GM12874 (cell line): ENCODE measurements at regions not wholly inside any gene's neighbourhood (a gene's known extent, or its start where the extent isn't known, plus 50 kb on each side); places are given as distances from the start of the nearest gene placed in this dataset.

ENCODE experiments used
- CTCF ChIP-seq: IDR thresholded peaks from 2 replicates; pipeline ENCODE4 v1.5.1; 2011; ENCODE audit warnings: low read depth, mild to moderate bottlenecking, control low read depth, low read length, moderate library complexity; ENCODE audit not compliant: insufficient read depth

GRCh38 chr1:96331596-96331995, 390.0 kb upstream of the PTBP2 start:
- no peak for TF ChIP-seq CTCF

DNA sequence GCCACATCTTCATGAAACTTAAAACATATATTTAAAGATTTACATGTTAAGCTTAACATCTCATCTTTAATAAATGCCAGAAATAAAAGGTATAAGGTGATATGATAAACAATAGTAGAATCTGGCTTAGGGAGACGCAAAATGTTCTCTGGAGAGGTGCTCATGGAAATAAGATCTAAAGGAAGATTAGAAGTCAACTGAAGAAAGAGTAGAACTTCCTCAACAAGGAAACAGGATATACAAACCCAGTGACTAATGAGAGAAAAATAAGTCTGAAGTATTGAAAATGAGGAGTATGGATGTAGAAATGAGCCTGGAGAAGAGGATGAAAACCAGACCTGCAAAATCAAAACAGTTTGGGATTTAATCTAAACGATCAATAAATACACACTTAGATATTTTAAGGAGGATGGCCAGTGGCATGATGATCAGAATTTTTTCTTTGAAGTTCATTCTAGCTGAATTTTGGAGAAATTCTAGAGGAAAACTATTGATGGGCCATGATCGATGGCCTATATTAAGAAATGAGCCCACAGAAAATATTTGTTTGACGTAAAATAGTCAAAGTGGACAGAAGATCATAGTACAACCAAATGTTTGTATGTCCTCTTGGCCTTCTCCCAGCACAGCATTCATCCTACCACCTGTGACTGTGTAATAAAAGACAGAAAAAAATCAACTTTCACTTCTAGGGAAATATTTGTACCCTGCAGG, 387.9 kb upstream of the PTBP2 start:
- no peak for TF ChIP-seq CTCF

- no peak for TF ChIP-seq CTCF
Measured at GRCh38 chr1:96334236-96334557, 387.4 kb upstream of the PTBP2 start.

DNA sequence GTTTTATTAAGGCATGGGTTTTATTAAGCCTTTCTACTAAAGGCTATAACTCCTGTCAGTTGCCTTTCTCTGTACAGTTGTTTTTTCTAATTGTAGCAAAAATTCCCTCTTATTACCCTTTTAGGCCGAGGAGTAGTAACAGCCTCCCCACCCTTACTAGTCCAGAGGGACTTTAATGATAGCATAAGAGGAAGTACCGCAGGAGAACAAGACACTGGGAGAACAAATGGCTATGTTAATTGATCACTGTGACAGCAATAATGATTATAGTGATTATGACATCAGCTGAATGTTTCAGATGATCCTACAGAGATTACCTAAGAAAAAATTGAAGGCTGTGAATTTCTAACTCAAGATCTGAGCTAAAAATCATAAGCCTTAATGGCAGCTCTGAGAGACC, 383.0 kb upstream of the PTBP2 start:
- no peak for TF ChIP-seq CTCF

DNA sequence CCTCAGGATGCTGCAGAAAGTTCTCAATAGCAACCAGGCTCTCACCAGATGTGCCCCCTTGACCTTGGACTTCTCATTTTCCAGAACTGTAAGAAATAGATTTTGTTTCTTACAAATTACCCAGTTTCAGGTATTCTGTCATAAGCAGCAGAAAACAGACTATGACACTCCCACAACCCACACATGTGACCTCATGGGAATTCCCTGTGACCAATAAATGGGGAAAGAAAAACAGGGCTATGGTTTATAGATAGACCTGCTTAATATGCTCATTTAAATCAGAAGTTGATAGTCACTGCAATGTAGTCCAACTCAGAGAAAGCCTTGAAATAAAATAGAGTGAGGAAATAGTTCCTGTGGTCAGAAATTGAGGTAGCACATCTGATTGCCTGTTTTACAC, 380.9 kb upstream of the PTBP2 start:
- no peak for TF ChIP-seq CTCF

DNA sequence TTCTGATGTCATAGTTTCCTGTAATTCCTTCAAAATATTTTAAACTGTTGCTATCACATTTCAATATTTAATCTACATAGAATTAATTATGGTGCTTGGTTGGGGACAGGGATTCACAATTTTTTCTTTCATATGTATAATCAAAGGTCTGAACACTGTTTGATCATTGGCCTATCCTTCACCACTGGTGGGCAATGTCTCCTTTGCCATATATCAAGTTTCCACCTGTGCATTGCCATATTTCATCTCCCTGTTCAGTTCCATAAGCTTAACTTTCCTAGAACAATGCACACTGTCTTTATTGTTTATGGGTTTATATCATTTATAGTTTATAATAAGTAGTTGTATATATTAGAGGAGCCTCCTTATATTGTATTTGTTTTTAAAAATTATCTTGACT, 374.9 kb upstream of the PTBP2 start:
- no peak for TF ChIP-seq CTCF

DNA sequence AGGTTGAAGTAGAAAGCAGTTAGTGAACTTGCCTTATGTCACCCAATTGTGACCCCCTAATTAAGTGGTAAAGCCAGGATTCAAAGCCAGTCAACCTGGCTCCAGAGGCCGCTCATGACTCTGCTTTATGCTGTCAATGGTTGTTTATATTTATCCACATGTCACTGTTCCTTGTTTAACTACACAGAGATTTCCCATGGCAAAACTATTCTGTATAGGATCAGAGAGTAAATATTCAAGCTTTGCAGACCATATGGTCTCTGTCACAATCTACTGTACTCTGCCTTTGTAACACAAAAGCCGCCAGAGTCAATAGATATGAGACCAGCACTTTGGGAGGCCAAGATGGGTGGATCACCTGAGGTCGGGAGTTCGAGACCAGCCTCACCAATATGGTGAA, 371.7 kb upstream of the PTBP2 start:
- no peak for TF ChIP-seq CTCF
